Suprapubic skin (tissue), 4 donors: ENCODE measurements at regions not wholly inside any gene's neighbourhood (a gene's known extent, or its start where the extent isn't known, plus 50 kb on each side); places are given as distances from the start of the nearest gene placed in this dataset.

ENCODE experiments used
- DNase-seq, 2 donors: peaks; one replicate each; pipeline ENCODE4 v3.0.0-alpha.2; 2019; ENCODE audit warnings: low spot score in 2 of 2
- H3K27ac ChIP-seq: fragments of 200-600 bp; sonication (generic); one replicate; pipeline ENCODE4 v1.5.1; 2019
- H3K27me3 ChIP-seq: fragments of 200-600 bp; sonication (generic); one replicate; pipeline ENCODE4 v1.5.1; 2019
- H3K36me3 ChIP-seq: fragments of 200-600 bp; sonication (generic); one replicate; pipeline ENCODE4 v1.5.1; 2019
- H3K4me1 ChIP-seq: fragments of 200-600 bp; sonication (generic); one replicate; pipeline ENCODE4 v1.5.1; 2019
- H3K4me3 ChIP-seq: fragments of 200-600 bp; sonication (generic); one replicate; pipeline ENCODE4 v1.5.1; 2019; ENCODE audit warnings: mild to moderate bottlenecking
- H3K9me3 ChIP-seq: fragments of 200-600 bp; sonication (generic); one replicate; pipeline ENCODE4 v1.5.1; 2019
- EP300 ChIP-seq: sonication (generic); formaldehyde crosslinking; IDR thresholded peaks from one replicate; pipeline ENCODE4 v1.6.1; 2017; ENCODE audit warnings: antibody characterized with exemption
- POLR2A ChIP-seq, 2 donors: fragments of 450-650 bp; IDR thresholded peaks; one replicate each; pipeline ENCODE4 v1.6.1; 2017; ENCODE audit warnings: antibody characterized with exemption in 2 of 2, mild to moderate bottlenecking in 2 of 2, moderate library complexity in 2 of 2
- POLR2AphosphoS5 ChIP-seq, 3 donors: sonication (generic); formaldehyde crosslinking; IDR thresholded peaks; one replicate each; pipeline ENCODE4 v1.6.1; 2017; ENCODE audit warnings: antibody characterized with exemption in 3 of 3
- WGBS: methylation state at CpG from one replicate; pipeline ENCODE4 v1.1.5; 2018; 5-methylcytosine and 5-hydroxymethylcytosine counted together
- TF ChIP-seq, protein P1 (sequence below), 2 donors: fragments of 200-600 bp in 1 of 2; fragments of 450-650 bp in 1 of 2; sonication (generic) in 1 of 2; IDR thresholded peaks; one replicate each; pipeline ENCODE4 v1.5.1; 2016 to 2019; ENCODE audit warnings: antibody characterized with exemption in 2 of 2, mild to moderate bottlenecking in 1 of 2, moderate library complexity in 1 of 2

DNA sequence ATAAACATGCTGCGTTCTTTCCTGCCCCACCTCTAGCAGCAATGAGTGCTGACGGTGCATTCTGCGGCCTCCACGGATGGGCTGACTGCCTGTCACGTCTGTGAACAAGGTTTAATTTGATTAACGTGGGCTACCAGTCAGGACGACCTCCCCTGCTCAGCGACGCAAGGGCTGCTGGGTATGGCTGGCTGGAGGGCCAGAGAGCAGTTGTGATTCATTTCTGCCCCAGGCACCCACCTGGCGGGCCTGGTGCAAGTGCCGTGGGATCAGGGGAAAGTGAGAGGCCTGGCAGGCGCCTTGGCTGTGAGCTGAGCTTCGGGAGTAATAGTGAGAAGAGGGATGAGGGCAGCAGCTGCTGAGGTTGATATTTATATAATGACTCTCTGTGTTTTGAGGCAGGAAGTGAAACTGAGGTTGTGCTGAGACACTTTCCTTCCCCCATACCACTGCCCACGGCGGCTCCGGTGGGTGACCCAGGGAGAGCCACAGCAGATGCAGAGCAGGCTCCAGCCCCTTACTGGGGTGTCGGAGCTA, 190.4 kb upstream of the BCL6 start:
- Histone ChIP-seq H3K4me1 (no peaks in the 10 kb centered on the region), H3K9me3 (no peaks in the 10 kb centered on the region), H3K27me3 (no peaks in the 10 kb centered on the region), H3K4me3 (no peak overlapping the region), H3K27ac (no peak overlapping the region), H3K36me3 (no peaks in the 10 kb centered on the region)
- TF ChIP-seq EP300 (no peak), POLR2A (IDR thresholded peaks at IDR 0.05) (no peak), POLR2AphosphoS5 (IDR thresholded peaks at IDR 0.05) (no peak)
- TF ChIP-seq, protein P1, sequence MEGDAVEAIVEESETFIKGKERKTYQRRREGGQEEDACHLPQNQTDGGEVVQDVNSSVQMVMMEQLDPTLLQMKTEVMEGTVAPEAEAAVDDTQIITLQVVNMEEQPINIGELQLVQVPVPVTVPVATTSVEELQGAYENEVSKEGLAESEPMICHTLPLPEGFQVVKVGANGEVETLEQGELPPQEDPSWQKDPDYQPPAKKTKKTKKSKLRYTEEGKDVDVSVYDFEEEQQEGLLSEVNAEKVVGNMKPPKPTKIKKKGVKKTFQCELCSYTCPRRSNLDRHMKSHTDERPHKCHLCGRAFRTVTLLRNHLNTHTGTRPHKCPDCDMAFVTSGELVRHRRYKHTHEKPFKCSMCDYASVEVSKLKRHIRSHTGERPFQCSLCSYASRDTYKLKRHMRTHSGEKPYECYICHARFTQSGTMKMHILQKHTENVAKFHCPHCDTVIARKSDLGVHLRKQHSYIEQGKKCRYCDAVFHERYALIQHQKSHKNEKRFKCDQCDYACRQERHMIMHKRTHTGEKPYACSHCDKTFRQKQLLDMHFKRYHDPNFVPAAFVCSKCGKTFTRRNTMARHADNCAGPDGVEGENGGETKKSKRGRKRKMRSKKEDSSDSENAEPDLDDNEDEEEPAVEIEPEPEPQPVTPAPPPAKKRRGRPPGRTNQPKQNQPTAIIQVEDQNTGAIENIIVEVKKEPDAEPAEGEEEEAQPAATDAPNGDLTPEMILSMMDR (IDR thresholded peaks at IDR 0.05) = no peak
- WGBS = 80% methylated on average over 17 of the region's 17 CpGs
- no peak for DNase-seq

DNA sequence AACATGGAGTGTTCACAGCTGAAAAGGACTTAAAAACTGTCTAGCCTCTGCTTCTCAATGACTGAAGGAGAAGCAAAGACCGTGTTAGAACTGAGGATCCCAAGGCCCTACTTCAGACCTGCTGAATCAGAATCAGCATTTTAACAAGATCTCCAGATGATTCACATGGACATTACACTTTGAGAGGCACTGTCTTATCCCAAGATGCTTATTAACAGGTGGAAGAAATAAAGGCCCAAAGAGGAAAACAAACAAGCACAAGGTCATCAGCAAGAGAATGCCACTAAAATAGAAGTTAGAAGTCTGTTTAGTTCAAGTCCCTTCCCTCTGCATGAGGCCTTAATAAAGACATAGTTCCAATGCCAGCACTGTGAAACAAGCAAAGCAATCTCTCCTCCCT, 191.4 kb upstream of the BCL6 start:
- Histone ChIP-seq H3K9me3 (no peaks in the 10 kb centered on the region), H3K27me3 (no peaks in the 10 kb centered on the region), H3K4me3 (no peak overlapping the region), H3K4me1 (no peaks in the 10 kb centered on the region), H3K36me3 (no peaks in the 10 kb centered on the region), H3K27ac (no peak overlapping the region)
- TF ChIP-seq POLR2A (IDR thresholded peaks at IDR 0.05) = no peak
- TF ChIP-seq, protein P1 (IDR thresholded peaks at IDR 0.05) = no peak
- no peak for TF ChIP-seq EP300
- TF ChIP-seq POLR2AphosphoS5 (IDR thresholded peaks at IDR 0.05) = no peak
- no peak for DNase-seq
- 90% methylated on average over 1 of the region's 1 CpG for WGBS

GRCh38 chr3:187939891-187940290, 194.6 kb upstream of the BCL6 start:
- 88% methylated on average over 2 of the region's 2 CpGs for WGBS
- H3K27me3 ChIP-seq = no peaks in the 10 kb centered on the region
- H3K27ac ChIP-seq = no peak overlapping the region
- no peaks in the 10 kb centered on the region for H3K36me3 ChIP-seq
- H3K4me1 ChIP-seq = peaks cover 17% of the 10 kb centered on the region
- no peak overlapping the region for H3K4me3 ChIP-seq
- no peak for DNase-seq
- H3K9me3 ChIP-seq = no peaks in the 10 kb centered on the region
- TF ChIP-seq POLR2AphosphoS5 (IDR thresholded peaks at IDR 0.05) = no peak
- TF ChIP-seq, protein P1 (IDR thresholded peaks at IDR 0.05) = no peak
- no peak for TF ChIP-seq EP300
- no peak for TF ChIP-seq POLR2A (IDR thresholded peaks at IDR 0.05)

- WGBS = 83% methylated on average over 4 of the region's 4 CpGs
- TF ChIP-seq POLR2A (IDR thresholded peaks at IDR 0.05) (no peak), POLR2AphosphoS5 (IDR thresholded peaks at IDR 0.05) (no peak)
- TF ChIP-seq, protein P1 (IDR thresholded peaks at IDR 0.05) = no peak
- Histone ChIP-seq H3K4me1 (peaks cover 24% of the 10 kb centered on the region), H3K9me3 (no peaks in the 10 kb centered on the region), H3K36me3 (no peaks in the 10 kb centered on the region), H3K27me3 (no peaks in the 10 kb centered on the region), H3K27ac (no peak overlapping the region), H3K4me3 (no peak overlapping the region)
- no peak for DNase-seq
These were observed 196.0 kb upstream of the BCL6 start for GRCh38 chr3:187941135-187941847.

DNA sequence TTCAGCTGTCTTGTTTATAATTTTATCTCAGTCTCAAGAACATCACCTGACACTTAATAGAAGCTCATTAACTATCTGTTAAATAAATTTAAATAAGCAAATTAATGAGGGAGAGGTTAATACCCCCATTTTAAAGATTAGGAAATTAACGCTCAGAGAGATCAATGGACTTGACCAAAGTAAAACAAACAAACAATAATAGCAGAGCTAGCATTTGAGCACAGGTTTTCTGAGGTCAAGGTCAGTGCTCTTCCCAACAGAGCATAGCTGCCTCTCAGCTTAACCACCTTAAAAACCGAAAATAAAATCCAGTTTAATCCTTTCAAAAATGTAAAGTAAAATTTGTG, 196.6 kb upstream of the BCL6 start:
- Histone ChIP-seq H3K27ac (no peak overlapping the region), H3K27me3 (no peaks in the 10 kb centered on the region), H3K4me1 (peaks cover 27% of the 10 kb centered on the region), H3K9me3 (no peaks in the 10 kb centered on the region), H3K4me3 (no peak overlapping the region), H3K36me3 (no peaks in the 10 kb centered on the region)
- TF ChIP-seq POLR2A (IDR thresholded peaks at IDR 0.05) = no peak
- no peak for TF ChIP-seq POLR2AphosphoS5 (IDR thresholded peaks at IDR 0.05)
- TF ChIP-seq, protein P1 (IDR thresholded peaks at IDR 0.05) = no peak
- TF ChIP-seq EP300 = no peak
- 92% methylated on average over 2 of the region's 2 CpGs for WGBS
- no peak for DNase-seq
